ENCODE measurements at regions not wholly inside any gene's neighbourhood (a gene's known extent, or its start where the extent isn't known, plus 50 kb on each side); places are given as distances from the start of the nearest gene placed in this dataset.

DNA sequence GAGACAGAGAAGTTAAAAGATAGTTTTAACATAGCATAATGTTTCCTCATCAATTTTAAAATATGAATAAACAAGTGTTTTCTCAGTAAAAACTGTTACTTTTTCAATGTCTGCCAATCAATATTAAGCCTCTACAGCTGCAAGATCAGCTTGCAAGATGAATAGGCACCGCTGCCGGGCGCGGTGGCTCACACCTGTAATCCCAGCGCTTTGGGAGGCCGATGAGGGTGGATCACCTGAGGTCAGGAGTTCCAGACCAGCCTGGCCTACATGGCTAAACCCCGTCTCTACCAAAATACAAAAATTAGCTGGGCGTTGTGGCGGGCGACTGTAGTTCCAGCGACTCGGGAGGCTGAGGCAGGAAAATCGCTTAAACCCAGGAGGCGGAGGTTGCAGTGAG lies 54.8 kb upstream of the SH3GLB1 start:
- TF ChIP-seq POLR2A (IDR thresholded peaks at IDR 0.05) (no peak), CTCF (IDR thresholded peaks at IDR 0.05) (no peak)
